B cell (primary cell): ENCODE measurements at regions not wholly inside any gene's neighbourhood (a gene's known extent, or its start where the extent isn't known, plus 50 kb on each side); places are given as distances from the start of the nearest gene placed in this dataset.
A peak's percentile ranks its signal among the peaks of the same experiment; 100 is the strongest.

ENCODE experiments used
- ATAC-seq: fragments of 200-7000 bp; cut with Tn5 transposase; one replicate; pipeline ENCODE4 v1.10.0; 2021; ENCODE audit warnings: low read depth, mild to moderate bottlenecking, moderate number of reproducible peaks, moderate library complexity
- CTCF ChIA-PET: fragments of 350-600 bp; sonication (Branson Sonifier 250); formaldehyde crosslinking; loops from one replicate; lab custom pipeline; 2021; ENCODE audit warnings: antibody characterized with exemption, inconsistent platforms; lab: Charles Lee
- POLR2A ChIA-PET: fragments of 350-600 bp; sonication (Branson Sonifier 250); formaldehyde crosslinking; loops from one replicate; lab custom pipeline; 2021; ENCODE audit warnings: antibody characterized with exemption; lab: Charles Lee
- DNase-seq: peaks from one replicate; pipeline ENCODE4 v3.0.0; 2013
- H2AFZ ChIP-seq: 2 replicates; pipeline ENCODE4 v1.6.1; 2012; ENCODE audit warnings: mild to moderate bottlenecking, low read depth, low read length; ENCODE audit not compliant: insufficient read depth, poor library complexity, severe bottlenecking
- H3K27ac ChIP-seq, 2 donors: 1 replicate in 1 of 2; 2 replicates in 1 of 2; pipeline ENCODE4 v1.5.1; 2012 to 2013; ENCODE audit warnings: low read length in 2 of 2, mild to moderate bottlenecking in 2 of 2, moderate library complexity in 1 of 2
- H3K27me3 ChIP-seq, 4 experiments: fragments of 200-600 bp in 1 of 4; sonication (generic) in 1 of 4; replicated peaks in 1 of 4; 1 replicate in 2 of 4; 2 replicates in 2 of 4; pipeline versions ENCODE4 v1.6.1 to v1.7.0; 2013 to 2016; ENCODE audit warnings: low read length in 3 of 4, mild to moderate bottlenecking in 2 of 4, mixed read lengths in 1 of 4, moderate library complexity in 1 of 4; ENCODE audit not compliant: insufficient read depth in 4 of 4, control insufficient read depth in 3 of 4; ENCODE audit errors: control extremely low read depth in 1 of 4
- H3K36me3 ChIP-seq, 2 experiments: replicated peaks in 1 of 2; 1 replicate in 1 of 2; 2 replicates in 1 of 2; pipeline versions ENCODE4 v1.6.1 to v1.7.1; 2013; ENCODE audit warnings: low read length in 1 of 2; ENCODE audit not compliant: insufficient read depth in 2 of 2, control insufficient read depth in 1 of 2; ENCODE audit errors: control extremely low read depth in 1 of 2, extremely low read depth in 1 of 2
- H3K4me1 ChIP-seq, 2 donors: fragments of 200-600 bp in 1 of 2; sonication (generic) in 1 of 2; 1 replicate in 1 of 2; 2 replicates in 1 of 2; pipeline versions ENCODE4 v1.5.1 to v1.6.1; 2013 to 2017; ENCODE audit warnings: low read length in 2 of 2; ENCODE audit not compliant: control insufficient read depth in 2 of 2, insufficient read depth in 2 of 2
- H3K4me2 ChIP-seq: replicated peaks from 2 replicates; pipeline ENCODE3; 2012; ENCODE audit warnings: mild to moderate bottlenecking, low read depth, low read length; ENCODE audit not compliant: poor library complexity, severe bottlenecking
- H3K4me3 ChIP-seq, 5 experiments: fragments of 200-600 bp in 1 of 5; sonication (generic) in 1 of 5; 1 replicate in 3 of 5; 2 replicates in 2 of 5; pipeline versions ENCODE4 v1.5.1 to v1.7.0; 2011 to 2016; ENCODE audit warnings: low read length in 4 of 5, mild to moderate bottlenecking in 4 of 5, low read depth in 2 of 5, control low read depth in 1 of 5, moderate library complexity in 1 of 5; ENCODE audit not compliant: insufficient read depth in 1 of 5; ENCODE audit errors: control extremely low read depth in 1 of 5, extremely low read depth in 1 of 5
- H3K79me2 ChIP-seq: fragments of 200-600 bp; sonication (generic); one replicate; pipeline ENCODE4 v1.6.0; 2016; ENCODE audit warnings: low read length; ENCODE audit not compliant: control insufficient read depth, insufficient read depth
- H3K9ac ChIP-seq: fragments of 200-600 bp; sonication (generic); 2 replicates; pipeline ENCODE4 v1.6.1; 2017; ENCODE audit warnings: mild to moderate bottlenecking, low read length, moderate library complexity
- H3K9me3 ChIP-seq, 3 donors: one replicate each; pipeline versions ENCODE4 v1.6.1 to v1.7.1; 2013; ENCODE audit warnings: low read length in 2 of 3; ENCODE audit not compliant: control insufficient read depth in 2 of 3, insufficient read depth in 1 of 3; ENCODE audit errors: control extremely low read depth in 1 of 3
- H4K20me1 ChIP-seq: 2 replicates; pipeline ENCODE4 v1.6.0; 2012; ENCODE audit warnings: mild to moderate bottlenecking, low read length; ENCODE audit not compliant: insufficient read depth, control insufficient read depth, poor library complexity, severe bottlenecking
- H3K27ac Mint-ChIP-seq: one replicate; pipeline ENCODE4 v1.8.0; 2021; ENCODE audit warnings: mixed read lengths
- H3K27me3 Mint-ChIP-seq: one replicate; pipeline ENCODE4 v1.8.0; 2021; ENCODE audit warnings: mixed read lengths
- H3K4me1 Mint-ChIP-seq: one replicate; pipeline ENCODE4 v1.8.0; 2021; ENCODE audit warnings: mixed read lengths
- H3K4me3 Mint-ChIP-seq: one replicate; pipeline ENCODE4 v1.8.0; 2021; ENCODE audit warnings: mixed read lengths
- H3K9me3 Mint-ChIP-seq: one replicate; pipeline ENCODE4 v1.8.0; 2022; ENCODE audit warnings: mixed read lengths; ENCODE audit not compliant: insufficient read depth
- EZH2 ChIP-seq: IDR thresholded peaks from 2 replicates; pipeline ENCODE4 v1.6.1; 2012; ENCODE audit warnings: borderline replicate concordance, low read depth, mild to moderate bottlenecking, moderate library complexity, low read length; ENCODE audit not compliant: insufficient read depth, poor library complexity, severe bottlenecking
- WGBS: methylation state at CpG from one replicate; pipeline ENCODE4 v1.1.5; 2013; ENCODE audit warnings: missing lambda C conversion rate; ENCODE audit not compliant: insufficient coverage; 5-methylcytosine and 5-hydroxymethylcytosine counted together
- intact Hi-C: fragments of 100-400 bp; cut with micrococcal nuclease; formaldehyde crosslinking; loops from one replicate; pipeline ENCODE4 v1.10.0; 2022
- TF ChIP-seq, protein P1 (sequence below): fragments of 200-600 bp; IDR thresholded peaks from one replicate; pipeline ENCODE4 v1.8.0; 2022; ENCODE audit warnings: antibody characterized with exemption, mild to moderate bottlenecking

DNA sequence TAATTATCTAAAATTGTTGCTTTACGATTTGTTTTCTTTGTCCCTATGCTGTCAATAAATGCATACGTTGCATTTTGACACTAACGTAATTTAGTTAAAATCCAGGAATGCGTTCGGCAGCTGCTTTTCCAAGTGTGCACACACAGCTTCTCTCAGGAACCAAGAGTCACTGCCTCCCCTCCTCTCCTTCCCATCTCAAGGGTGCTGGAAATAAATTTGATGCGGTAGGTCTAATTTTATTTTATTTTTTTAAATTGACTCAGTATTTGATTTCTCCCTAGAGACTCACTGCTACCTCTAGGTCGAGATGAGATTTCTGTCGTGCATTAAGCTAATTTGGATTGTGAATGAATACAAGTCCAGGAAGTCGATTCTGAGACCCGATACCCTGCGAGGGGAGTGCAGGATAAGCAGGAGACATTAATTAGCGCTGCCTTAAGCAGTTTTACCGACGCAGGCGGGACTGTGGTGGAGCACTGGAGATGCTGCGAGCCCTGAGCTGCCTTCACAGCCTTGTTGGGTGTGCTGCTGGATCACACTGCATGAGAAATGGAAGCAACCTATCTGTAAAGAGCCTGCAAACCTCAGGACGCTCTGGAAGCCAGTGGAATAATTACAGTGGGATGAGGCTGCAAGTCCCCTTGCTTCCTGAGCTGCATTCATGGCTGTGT lies 381.2 kb downstream of the C6orf118 start:
- WGBS: 89% methylated on average over 13 of the region's 17 CpGs
- CTCF ChIA-PET: interaction anchor here (1.3 to 1.7 kb wide), 3 partner anchors 9 to 1757 kb away, joined by 3 to 6 read pairs (median 5); no protein-coding TSS in a partner anchor
- H3K27me3 Mint-ChIP-seq: no peaks in the 10 kb centered on the region
- no peak overlapping the region for H3K27ac Mint-ChIP-seq
- Histone ChIP-seq H3K4me1 (no peaks in the 10 kb centered on the region), H4K20me1 (no peaks in the 10 kb centered on the region), H3K4me2 (no peak overlapping the region), H3K79me2 (no peaks in the 10 kb centered on the region), H3K4me3 (no peak overlapping the region), H3K9ac (no peak overlapping the region), H3K27ac (no peak overlapping the region), H3K36me3 (no peaks in the 10 kb centered on the region), H3K27me3 (no peaks in the 10 kb centered on the region), H2AFZ (no peak overlapping the region), H3K9me3 (no peaks in the 10 kb centered on the region)
- no peaks in the 10 kb centered on the region for H3K9me3 Mint-ChIP-seq
- intact Hi-C loops: loop anchor here (5.0 kb wide), 1 partner anchor 1746 kb away; no protein-coding TSS in a partner anchor
- TF ChIP-seq EZH2: no peak
- TF ChIP-seq, protein P1, sequence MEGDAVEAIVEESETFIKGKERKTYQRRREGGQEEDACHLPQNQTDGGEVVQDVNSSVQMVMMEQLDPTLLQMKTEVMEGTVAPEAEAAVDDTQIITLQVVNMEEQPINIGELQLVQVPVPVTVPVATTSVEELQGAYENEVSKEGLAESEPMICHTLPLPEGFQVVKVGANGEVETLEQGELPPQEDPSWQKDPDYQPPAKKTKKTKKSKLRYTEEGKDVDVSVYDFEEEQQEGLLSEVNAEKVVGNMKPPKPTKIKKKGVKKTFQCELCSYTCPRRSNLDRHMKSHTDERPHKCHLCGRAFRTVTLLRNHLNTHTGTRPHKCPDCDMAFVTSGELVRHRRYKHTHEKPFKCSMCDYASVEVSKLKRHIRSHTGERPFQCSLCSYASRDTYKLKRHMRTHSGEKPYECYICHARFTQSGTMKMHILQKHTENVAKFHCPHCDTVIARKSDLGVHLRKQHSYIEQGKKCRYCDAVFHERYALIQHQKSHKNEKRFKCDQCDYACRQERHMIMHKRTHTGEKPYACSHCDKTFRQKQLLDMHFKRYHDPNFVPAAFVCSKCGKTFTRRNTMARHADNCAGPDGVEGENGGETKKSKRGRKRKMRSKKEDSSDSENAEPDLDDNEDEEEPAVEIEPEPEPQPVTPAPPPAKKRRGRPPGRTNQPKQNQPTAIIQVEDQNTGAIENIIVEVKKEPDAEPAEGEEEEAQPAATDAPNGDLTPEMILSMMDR: no peak
- ATAC-seq (no peak), DNase-seq (no peak)
- POLR2A ChIA-PET: no interaction called here
- H3K4me1 Mint-ChIP-seq: no peaks in the 10 kb centered on the region
- no peak overlapping the region for H3K4me3 Mint-ChIP-seq

DNA sequence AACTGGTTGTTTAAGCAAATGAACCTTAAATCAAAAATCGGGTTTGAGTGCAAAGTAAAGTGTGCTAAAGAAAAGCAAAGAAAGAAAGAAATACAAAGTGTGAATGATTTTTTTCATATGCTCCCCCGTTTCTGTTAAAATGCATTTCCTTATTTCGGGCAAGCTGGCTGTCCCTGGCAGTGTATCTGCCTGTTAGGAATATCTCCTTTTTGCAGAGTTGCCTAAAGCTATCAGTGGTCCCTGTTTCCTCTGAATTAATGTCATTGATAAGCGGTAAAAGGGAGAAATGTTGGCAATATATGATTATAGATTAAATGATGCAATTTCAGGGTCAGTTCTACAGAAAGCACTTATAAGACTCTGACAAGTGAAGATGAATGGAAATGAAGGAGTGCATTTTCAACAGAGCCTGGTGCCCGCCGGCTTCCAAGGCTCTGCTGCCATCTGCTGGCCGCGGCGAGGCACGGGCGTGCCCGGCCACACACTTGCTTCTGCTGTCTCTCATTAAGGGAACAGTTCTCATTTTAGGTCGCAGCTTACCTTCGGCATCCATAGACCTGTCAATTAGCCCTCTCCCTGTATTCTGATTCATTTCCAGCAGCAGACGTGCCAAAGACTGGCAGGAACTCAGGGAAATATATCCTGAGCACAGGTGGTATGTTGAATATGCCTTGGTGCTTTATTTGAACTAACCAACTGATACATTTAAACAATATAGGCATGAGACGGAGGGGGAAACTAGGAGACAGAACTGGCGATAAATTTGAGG lies 381.9 kb downstream of the C6orf118 start:
- intact Hi-C loops: loop anchor here (5.0 kb wide), 1 partner anchor 1745 kb away; no protein-coding TSS in a partner anchor

More for the DNA sequence above, 381.9 kb downstream of the C6orf118 start:
- no peak overlapping the region for H3K27ac ChIP-seq
- 12% methylated on average over 12 of the region's 17 CpGs for WGBS
- H4K20me1 ChIP-seq: no peaks in the 10 kb centered on the region
- POLR2A ChIA-PET: no interaction called here
- H3K4me1 Mint-ChIP-seq: no peaks in the 10 kb centered on the region
- no peak overlapping the region for H3K27ac Mint-ChIP-seq
- no peak overlapping the region for H3K4me2 ChIP-seq
- H3K4me3 Mint-ChIP-seq: no peak overlapping the region
- peak; percentile 58 for ATAC-seq
- no peak overlapping the region for H2AFZ ChIP-seq
- no peak overlapping the region for H3K9ac ChIP-seq
- H3K79me2 ChIP-seq: no peaks in the 10 kb centered on the region
- CTCF ChIA-PET: interaction anchor here (1.6 to 1.7 kb wide), 2 partner anchors 9 to 1756 kb away, joined by 5 to 6 read pairs; no protein-coding TSS in a partner anchor
- H3K9me3 Mint-ChIP-seq: no peaks in the 10 kb centered on the region
- no peaks in the 10 kb centered on the region for H3K27me3 ChIP-seq
- no peaks in the 10 kb centered on the region for H3K27me3 Mint-ChIP-seq
- no peaks in the 10 kb centered on the region for H3K36me3 ChIP-seq
- no peaks in the 10 kb centered on the region for H3K9me3 ChIP-seq
- H3K4me3 ChIP-seq: no peak overlapping the region
- TF ChIP-seq, protein P1: peak; percentile 98
- no peak for TF ChIP-seq EZH2
- DNase-seq: peak; percentile 53
- no peaks in the 10 kb centered on the region for H3K4me1 ChIP-seq
